Activated CD8-positive, alpha-beta memory T cell treated with anti-CD3 and anti-CD28 coated beads, Interleukin-2, amount 50 U/mL, for 1 hour (primary cell): ENCODE measurements at regions not wholly inside any gene's neighbourhood (a gene's known extent, or its start where the extent isn't known, plus 50 kb on each side); places are given as distances from the start of the nearest gene placed in this dataset.

Experiments used
- DNase-seq: peaks from one replicate; pipeline ENCODE4 v3.0.0-alpha.2; 2020; ENCODE audit errors: extremely low read depth

- no peak for DNase-seq
Measured at GRCh38 chr9:80077059-80077458, 505.3 kb downstream of the TLE4 start.

- no peak for DNase-seq
Measured at GRCh38 chr9:80076162-80076561, 504.4 kb downstream of the TLE4 start.

- no peak for DNase-seq
Measured at GRCh38 chr9:80074439-80074838, 502.7 kb downstream of the TLE4 start.

- no peak for DNase-seq
Measured at GRCh38 chr9:80072451-80072850, 500.7 kb downstream of the TLE4 start.

GRCh38 chr9:80070071-80070742 is 498.4 kb downstream of the TLE4 start:
- DNase-seq: no peak

GRCh38 chr9:80066931-80067330 is 495.2 kb downstream of the TLE4 start:
- no peak for DNase-seq

- no peak for DNase-seq
Measured at GRCh38 chr9:80062567-80062966, 490.8 kb downstream of the TLE4 start.

- DNase-seq: no peak
Measured at GRCh38 chr9:80061940-80062339, 490.2 kb downstream of the TLE4 start.

- DNase-seq: no peak
Measured at GRCh38 chr9:80061096-80061495, 489.3 kb downstream of the TLE4 start.

- no peak for DNase-seq
Measured at GRCh38 chr9:80059979-80060378, 488.2 kb downstream of the TLE4 start.

- no peak for DNase-seq
Measured at GRCh38 chr9:80059191-80059590, 487.4 kb downstream of the TLE4 start.

GRCh38 chr9:80052830-80053229 is 481.1 kb downstream of the TLE4 start:
- no peak for DNase-seq

GRCh38 chr9:80049096-80049782 is 477.5 kb downstream of the TLE4 start:
- no peak for DNase-seq

- no peak for DNase-seq
Measured at GRCh38 chr9:80046481-80046880, 474.7 kb downstream of the TLE4 start.

GRCh38 chr9:80041821-80042220 is 470.1 kb downstream of the TLE4 start:
- no peak for DNase-seq

- no peak for DNase-seq
Measured at GRCh38 chr9:80040457-80040856, 468.7 kb downstream of the TLE4 start.

- DNase-seq: no peak
Measured at GRCh38 chr9:80030801-80031200, 459.0 kb downstream of the TLE4 start.

GRCh38 chr9:80028501-80028900 is 456.7 kb downstream of the TLE4 start:
- DNase-seq: no peak

- DNase-seq: no peak
Measured at GRCh38 chr9:80025796-80026520, 454.2 kb downstream of the TLE4 start.

GRCh38 chr9:80025131-80025530 is 453.4 kb downstream of the TLE4 start:
- no peak for DNase-seq

GRCh38 chr9:80020530-80020929 is 448.8 kb downstream of the TLE4 start:
- DNase-seq: no peak

- no peak for DNase-seq
Measured at GRCh38 chr9:80020056-80020455, 448.3 kb downstream of the TLE4 start.

- no peak for DNase-seq
Measured at GRCh38 chr9:80013891-80014290, 442.1 kb downstream of the TLE4 start.
